Right lobe of liver (tissue), 4 donors: ENCODE measurements at regions not wholly inside any gene's neighbourhood (a gene's known extent, or its start where the extent isn't known, plus 50 kb on each side); places are given as distances from the start of the nearest gene placed in this dataset.

Source experiments
- CTCF ChIP-seq, 4 donors: fragments of 200-600 bp in 3 of 4; fragments of 450-650 bp in 1 of 4; IDR thresholded peaks; one replicate each; pipeline versions ENCODE4 v1.5.1 to v1.8.0; 2016 to 2022; ENCODE audit warnings: antibody characterized with exemption in 4 of 4, mild to moderate bottlenecking in 2 of 4
- POLR2A ChIP-seq: fragments of 450-650 bp; IDR thresholded peaks from one replicate; pipeline ENCODE4 v1.6.1; 2017; ENCODE audit warnings: antibody characterized with exemption, mild to moderate bottlenecking
- donor health status: DM: no; HTN: no; CAD: no.
- donor health status: DM: no; HTN: no; CAD: no.
- donor health status: DM: no; HTN: yes; CAD: no.

GRCh38 chr1:78388275-78388674, 102.5 kb upstream of the PTGFR start:
- no peak for TF ChIP-seq CTCF (IDR thresholded peaks at IDR 0.05)
- no peak for TF ChIP-seq POLR2A
